H9 (cell line): ENCODE measurements at regions not wholly inside any gene's neighbourhood (a gene's known extent, or its start where the extent isn't known, plus 50 kb on each side); places are given as distances from the start of the nearest gene placed in this dataset.
A peak's percentile ranks its signal among the peaks of the same experiment; 100 is the strongest.

Experiments used
- DNase-seq: peaks from one replicate; pipeline ENCODE4 v3.0.0-alpha.2; 2017
- H2AFZ ChIP-seq: one replicate; pipeline ENCODE4 v1.6.1; 2013; ENCODE audit warnings: mild to moderate bottlenecking, low read length, control low read depth, moderate library complexity
- H2AK5ac ChIP-seq: 2 replicates; pipeline ENCODE4 v1.6.1; 2013; ENCODE audit warnings: low read length, control low read depth, mixed read lengths; ENCODE audit not compliant: insufficient read length
- H2BK120ac ChIP-seq: one replicate; pipeline ENCODE4 v1.6.1; 2013; ENCODE audit warnings: low read depth, mild to moderate bottlenecking, low read length, control low read depth, inconsistent platforms; ENCODE audit not compliant: poor library complexity, severe bottlenecking
- H2BK12ac ChIP-seq: 2 replicates; pipeline ENCODE4 v1.6.1; 2013; ENCODE audit warnings: low read length, control low read depth, mixed read lengths, low read depth; ENCODE audit not compliant: insufficient read length
- H2BK15ac ChIP-seq: 2 replicates; pipeline ENCODE4 v1.6.1; 2013; ENCODE audit warnings: low read depth, low read length, control low read depth
- H2BK20ac ChIP-seq: one replicate; pipeline ENCODE4 v1.6.1; 2013; ENCODE audit warnings: low read depth, mild to moderate bottlenecking, low read length, control low read depth, inconsistent platforms; ENCODE audit not compliant: poor library complexity, severe bottlenecking
- H2BK5ac ChIP-seq: 2 replicates; pipeline ENCODE4 v1.6.1; 2013; ENCODE audit warnings: low read length, control low read depth, mixed read lengths; ENCODE audit not compliant: insufficient read length
- H3K14ac ChIP-seq: 2 replicates; pipeline ENCODE4 v1.6.1; 2013; ENCODE audit warnings: low read length, control low read depth; ENCODE audit not compliant: insufficient read depth
- H3K18ac ChIP-seq: 2 replicates; pipeline ENCODE4 v1.6.1; 2013; ENCODE audit warnings: low read depth, mild to moderate bottlenecking, mixed read lengths, low read length, control low read depth; ENCODE audit not compliant: insufficient read length
- H3K23ac ChIP-seq: 2 replicates; pipeline ENCODE4 v1.6.1; 2013; ENCODE audit warnings: low read length, control low read depth, mixed read lengths, low read depth; ENCODE audit not compliant: insufficient read length
- H3K23me2 ChIP-seq: 2 replicates; pipeline ENCODE4 v1.6.1; 2013; ENCODE audit warnings: low read depth, mild to moderate bottlenecking, mixed read lengths, low read length, control low read depth; ENCODE audit not compliant: insufficient read length, poor library complexity, severe bottlenecking
- H3K27ac ChIP-seq: 2 replicates; pipeline ENCODE4 v1.5.1; 2013; ENCODE audit warnings: low read length, control low read depth, mixed read lengths, low read depth; ENCODE audit not compliant: insufficient read length
- H3K27me3 ChIP-seq: 2 replicates; pipeline ENCODE4 v1.6.1; 2013; ENCODE audit warnings: low read length, control low read depth, inconsistent platforms; ENCODE audit not compliant: insufficient read depth
- H3K4ac ChIP-seq: 2 replicates; pipeline ENCODE4 v1.6.1; 2013; ENCODE audit warnings: low read depth, mild to moderate bottlenecking, control low read depth, inconsistent platforms, low read length, moderate library complexity
- H3K4me1 ChIP-seq: 2 replicates; pipeline ENCODE4 v1.6.1; 2013; ENCODE audit warnings: low read length, control low read depth, inconsistent platforms; ENCODE audit not compliant: insufficient read depth
- H3K4me2 ChIP-seq: 2 replicates; pipeline ENCODE4 v1.6.1; 2013; ENCODE audit warnings: low read length, control low read depth, mixed read lengths; ENCODE audit not compliant: insufficient read length, insufficient read depth
- H3K56ac ChIP-seq: 2 replicates; pipeline ENCODE4 v1.6.1; 2013; ENCODE audit warnings: low read depth, mild to moderate bottlenecking, mixed read lengths, low read length, control low read depth; ENCODE audit not compliant: insufficient read length
- H3K79me1 ChIP-seq: 2 replicates; pipeline ENCODE4 v1.6.1; 2013; ENCODE audit warnings: low read depth, mild to moderate bottlenecking, moderate library complexity, low read length, control low read depth, inconsistent platforms; ENCODE audit not compliant: insufficient read depth, poor library complexity, severe bottlenecking
- H3K79me2 ChIP-seq: 2 replicates; pipeline ENCODE4 v1.6.1; 2013; ENCODE audit warnings: low read length, control low read depth, inconsistent platforms; ENCODE audit not compliant: insufficient read depth
- H3K9ac ChIP-seq: 2 replicates; pipeline ENCODE4 v1.6.1; 2013; ENCODE audit warnings: low read length, control low read depth, mixed read lengths; ENCODE audit not compliant: insufficient read length; ENCODE audit errors: extremely low read depth
- H3K9me3 ChIP-seq: one replicate; pipeline ENCODE4 v1.6.1; 2013; ENCODE audit warnings: low read depth, low read length, inconsistent platforms; ENCODE audit not compliant: control insufficient read depth
- H3T11ph ChIP-seq: one replicate; pipeline ENCODE4 v1.6.1; 2013; ENCODE audit warnings: mild to moderate bottlenecking, low read length, control low read depth, inconsistent platforms
- H4K20me1 ChIP-seq: one replicate; pipeline ENCODE4 v1.6.1; 2013; ENCODE audit not compliant: control insufficient read depth, insufficient read length, insufficient read depth
- H4K5ac ChIP-seq: 2 replicates; pipeline ENCODE4 v1.6.1; 2013; ENCODE audit warnings: low read depth, mild to moderate bottlenecking, mixed read lengths, low read length, control low read depth; ENCODE audit not compliant: insufficient read length
- H4K8ac ChIP-seq: replicated peaks from 2 replicates; pipeline ENCODE4 v1.6.1; 2013; ENCODE audit warnings: low read length, control low read depth, mixed read lengths, low read depth; ENCODE audit not compliant: insufficient read length
- H4K91ac ChIP-seq: 2 replicates; pipeline ENCODE4 v1.6.1; 2013; ENCODE audit warnings: low read depth, mild to moderate bottlenecking, moderate library complexity, mixed read lengths, low read length, control low read depth; ENCODE audit not compliant: insufficient read length
- H3K27ac Mint-ChIP-seq, 3 experiments: 2 replicates in 2 of 3; 3 replicates in 1 of 3; pipeline ENCODE4 v1.8.0; 2020 to 2021; ENCODE audit warnings: mixed read lengths in 3 of 3, mild to moderate bottlenecking in 1 of 3, moderate library complexity in 1 of 3
- H3K27me3 Mint-ChIP-seq: 2 replicates; pipeline ENCODE4 v1.8.0; 2021; ENCODE audit warnings: low read depth, mild to moderate bottlenecking, moderate library complexity, mixed read lengths
- H3K36me3 Mint-ChIP-seq, 3 experiments: 2 replicates in 2 of 3; 3 replicates in 1 of 3; pipeline ENCODE4 v1.8.0; 2020 to 2021; ENCODE audit warnings: low read depth in 3 of 3, mixed read lengths in 3 of 3; ENCODE audit not compliant: insufficient read depth in 1 of 3
- H3K4me1 Mint-ChIP-seq, 2 experiments: 2 replicates each; pipeline ENCODE4 v1.8.0; 2020; ENCODE audit warnings: mixed read lengths in 2 of 2
- H3K4me3 Mint-ChIP-seq, 2 experiments: 2 replicates in 1 of 2; 3 replicates in 1 of 2; pipeline ENCODE4 v1.8.0; 2020 to 2021; ENCODE audit warnings: mild to moderate bottlenecking in 2 of 2, mixed read lengths in 2 of 2, moderate library complexity in 1 of 2
- H3K9me3 Mint-ChIP-seq, 2 experiments: 2 replicates in 1 of 2; 3 replicates in 1 of 2; pipeline ENCODE4 v1.8.0; 2020; ENCODE audit warnings: mild to moderate bottlenecking in 2 of 2, mixed read lengths in 2 of 2, moderate library complexity in 1 of 2
- WGBS: extraction: QIAGEN DNeasy Blood & Tissue Kit; methylation state at CpG from one replicate; pipeline ENCODE4 v1.1.7; 2013; ENCODE audit warnings: missing lambda C conversion rate, low lambda C conversion rate, mixed read lengths; ENCODE audit not compliant: insufficient read length; ENCODE audit errors: extremely low coverage; 5-methylcytosine and 5-hydroxymethylcytosine counted together
- TF ChIP-seq, protein P1 (sequence below): fragments of 200-600 bp; sonication (generic); conservative IDR thresholded peaks from 3 replicates; pipeline ENCODE4 v1.8.0; 2021; ENCODE audit warnings: antibody characterized with exemption, mild to moderate bottlenecking

DNA sequence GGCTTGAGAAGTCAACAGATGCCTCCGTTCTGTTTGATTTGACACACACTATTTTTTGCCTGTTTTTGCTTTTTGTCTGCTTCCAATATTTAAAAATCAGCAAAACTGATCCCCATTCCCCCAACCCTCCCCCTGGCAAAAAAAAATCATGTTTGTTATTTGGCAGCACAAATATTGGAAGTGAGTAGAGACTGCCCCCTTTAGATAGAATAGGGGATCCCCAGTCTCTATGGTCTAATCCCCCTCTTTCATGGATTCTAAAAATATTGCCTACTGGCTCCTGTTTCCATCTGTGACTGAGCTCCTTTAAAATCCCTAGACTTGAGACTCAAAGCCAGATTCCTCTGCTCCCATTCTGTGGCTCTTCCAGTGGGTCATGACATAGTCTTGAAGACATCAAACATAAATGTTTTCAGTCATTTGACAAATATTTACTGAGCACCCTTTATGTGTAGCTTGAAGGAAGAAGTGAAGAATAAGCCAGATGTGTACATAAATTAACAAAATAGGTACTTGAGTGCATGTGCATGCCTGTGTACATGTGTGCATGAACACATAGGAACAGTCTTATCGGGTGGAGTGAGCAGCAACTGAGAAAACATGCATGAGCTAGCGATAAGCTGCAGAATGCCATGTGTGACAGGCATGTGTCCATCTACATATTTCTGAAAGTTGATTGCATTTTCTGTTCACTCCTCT lies 101.2 kb downstream of the SALL1 start:
- Histone ChIP-seq H3K9me3 (no peaks in the 10 kb centered on the region), H3K79me2 (no peaks in the 10 kb centered on the region), H3K18ac (no peak overlapping the region), H3K4ac (no peak overlapping the region), H3K14ac (no peak overlapping the region), H3K23ac (no peak overlapping the region), H4K20me1 (no peaks in the 10 kb centered on the region), H4K5ac (no peak overlapping the region), H3K79me1 (no peaks in the 10 kb centered on the region), H4K91ac (no peak overlapping the region), H3K4me2 (no peak overlapping the region), H2BK120ac (no peak overlapping the region), H3K4me1 (no peaks in the 10 kb centered on the region), H4K8ac (no peak overlapping the region), H3K23me2 (no peaks in the 10 kb centered on the region), H3K27me3 (no peaks in the 10 kb centered on the region), H2AK5ac (no peak overlapping the region), H3K27ac (no peak overlapping the region), H3K56ac (no peak overlapping the region), H2BK20ac (no peak overlapping the region), H2AFZ (no peak overlapping the region), H2BK5ac (no peak overlapping the region), H2BK12ac (no peak overlapping the region), H3T11ph (no peak overlapping the region), H2BK15ac (no peak overlapping the region), H3K9ac (no peak overlapping the region)
- TF ChIP-seq, protein P1, sequence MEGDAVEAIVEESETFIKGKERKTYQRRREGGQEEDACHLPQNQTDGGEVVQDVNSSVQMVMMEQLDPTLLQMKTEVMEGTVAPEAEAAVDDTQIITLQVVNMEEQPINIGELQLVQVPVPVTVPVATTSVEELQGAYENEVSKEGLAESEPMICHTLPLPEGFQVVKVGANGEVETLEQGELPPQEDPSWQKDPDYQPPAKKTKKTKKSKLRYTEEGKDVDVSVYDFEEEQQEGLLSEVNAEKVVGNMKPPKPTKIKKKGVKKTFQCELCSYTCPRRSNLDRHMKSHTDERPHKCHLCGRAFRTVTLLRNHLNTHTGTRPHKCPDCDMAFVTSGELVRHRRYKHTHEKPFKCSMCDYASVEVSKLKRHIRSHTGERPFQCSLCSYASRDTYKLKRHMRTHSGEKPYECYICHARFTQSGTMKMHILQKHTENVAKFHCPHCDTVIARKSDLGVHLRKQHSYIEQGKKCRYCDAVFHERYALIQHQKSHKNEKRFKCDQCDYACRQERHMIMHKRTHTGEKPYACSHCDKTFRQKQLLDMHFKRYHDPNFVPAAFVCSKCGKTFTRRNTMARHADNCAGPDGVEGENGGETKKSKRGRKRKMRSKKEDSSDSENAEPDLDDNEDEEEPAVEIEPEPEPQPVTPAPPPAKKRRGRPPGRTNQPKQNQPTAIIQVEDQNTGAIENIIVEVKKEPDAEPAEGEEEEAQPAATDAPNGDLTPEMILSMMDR = peak; percentile 47; the same call in 2 of the 3 replicates
- Mint-ChIP-seq H3K27me3 (peaks cover 11% of the 10 kb centered on the region), H3K4me1 (peaks cover 5 to 8% of the 10 kb centered on the region in 2 experiments), H3K9me3 (peaks cover 0 to 3% of the 10 kb centered on the region in 2 experiments; a peak in 2 of 5 replicates), H3K36me3 (0 out of 7 replicates have a peak, but pooled peaks cover 0 to 2% (median 0%) of the 10 kb centered on the region in 3 experiments), H3K27ac (no peak overlapping the region; a peak in 1 of 7 replicates), H3K4me3 (no peak overlapping the region)
- no CpG with 5 or more reads among the region's 3 CpGs for WGBS
- no peak for DNase-seq
